ENCODE measurements at regions not wholly inside any gene's neighbourhood (a gene's known extent, or its start where the extent isn't known, plus 50 kb on each side); places are given as distances from the start of the nearest gene placed in this dataset.

DNA sequence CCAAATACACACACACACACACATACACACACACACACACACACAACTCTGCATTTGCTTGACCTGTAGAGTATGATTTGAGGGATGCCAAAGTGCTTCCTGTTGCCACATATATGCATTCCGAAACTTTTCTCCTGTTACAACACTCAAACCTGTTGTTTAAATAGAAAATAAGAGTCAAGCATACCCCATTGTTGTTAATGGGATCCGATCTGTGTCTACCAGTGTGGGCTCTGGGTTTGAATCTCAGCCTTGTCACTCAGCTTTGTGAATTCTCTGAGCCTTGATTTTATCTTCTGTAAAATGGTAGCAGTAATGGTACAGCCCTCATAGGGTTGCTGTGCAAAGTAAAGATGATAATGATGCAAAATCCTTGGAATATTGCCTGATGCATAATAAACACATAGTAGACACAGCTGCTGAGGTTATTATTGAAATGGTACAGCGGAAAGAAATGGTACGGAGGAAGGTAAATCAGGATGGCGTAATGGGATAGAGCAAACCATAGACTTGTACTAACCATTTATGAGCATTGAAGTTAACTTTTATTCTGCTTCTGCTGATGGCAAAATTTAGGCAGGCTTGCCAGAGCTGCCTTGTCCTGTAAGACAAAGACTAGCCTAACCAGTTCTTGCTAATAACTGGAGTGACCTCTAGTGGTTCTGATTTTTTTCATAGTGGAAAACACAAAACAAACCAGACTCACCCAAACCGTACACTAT lies 113.5 kb upstream of the PHACTR1 start:
- H3K9me3 ChIP-seq (ENCODE audit: control insufficient read depth, insufficient read depth, low read depth, low read length): no peaks in the 10 kb centered on the region

DNA sequence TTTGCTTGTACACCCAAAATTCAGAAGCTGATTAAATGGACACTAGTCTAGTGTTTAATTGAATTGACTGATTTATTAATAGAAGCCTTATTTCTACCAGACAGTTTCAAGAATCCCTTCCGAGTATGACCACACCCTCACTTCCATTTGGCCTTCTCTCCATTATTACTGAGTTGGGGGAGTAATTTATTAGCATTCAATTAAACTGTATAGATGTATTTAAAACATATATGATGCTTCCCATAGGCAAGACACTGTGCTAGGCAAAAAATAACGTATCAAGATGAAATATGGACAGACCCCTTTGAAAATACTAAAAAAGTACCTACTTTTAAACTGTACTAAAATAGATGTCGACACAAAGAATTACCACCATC lies 112.9 kb upstream of the PHACTR1 start:
- H3K9ac ChIP-seq (ENCODE audit: insufficient read depth, low read length): no peak overlapping the region
- H3K27ac ChIP-seq (ENCODE audit: insufficient read depth, low read length): no peak overlapping the region
- no peaks in the 10 kb centered on the region for H3K79me2 ChIP-seq (ENCODE audit: control insufficient read depth, insufficient read depth, low read length)
- no peaks in the 10 kb centered on the region for H3K36me3 ChIP-seq (ENCODE audit: control insufficient read depth, insufficient read depth, low read length)
- no peak for TF ChIP-seq EZH2 (IDR thresholded peaks at IDR 0.05; ENCODE audit: low read length, missing control alignments)
- TF ChIP-seq, protein P1, sequence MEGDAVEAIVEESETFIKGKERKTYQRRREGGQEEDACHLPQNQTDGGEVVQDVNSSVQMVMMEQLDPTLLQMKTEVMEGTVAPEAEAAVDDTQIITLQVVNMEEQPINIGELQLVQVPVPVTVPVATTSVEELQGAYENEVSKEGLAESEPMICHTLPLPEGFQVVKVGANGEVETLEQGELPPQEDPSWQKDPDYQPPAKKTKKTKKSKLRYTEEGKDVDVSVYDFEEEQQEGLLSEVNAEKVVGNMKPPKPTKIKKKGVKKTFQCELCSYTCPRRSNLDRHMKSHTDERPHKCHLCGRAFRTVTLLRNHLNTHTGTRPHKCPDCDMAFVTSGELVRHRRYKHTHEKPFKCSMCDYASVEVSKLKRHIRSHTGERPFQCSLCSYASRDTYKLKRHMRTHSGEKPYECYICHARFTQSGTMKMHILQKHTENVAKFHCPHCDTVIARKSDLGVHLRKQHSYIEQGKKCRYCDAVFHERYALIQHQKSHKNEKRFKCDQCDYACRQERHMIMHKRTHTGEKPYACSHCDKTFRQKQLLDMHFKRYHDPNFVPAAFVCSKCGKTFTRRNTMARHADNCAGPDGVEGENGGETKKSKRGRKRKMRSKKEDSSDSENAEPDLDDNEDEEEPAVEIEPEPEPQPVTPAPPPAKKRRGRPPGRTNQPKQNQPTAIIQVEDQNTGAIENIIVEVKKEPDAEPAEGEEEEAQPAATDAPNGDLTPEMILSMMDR (conservative IDR thresholded peaks at IDR 0.05 in 1 of 2, IDR thresholded peaks at IDR 0.05 in 1 of 2; ENCODE audit: low read depth in 1 of 2, low read length in 2 of 2): no peak
- no peaks in the 10 kb centered on the region for H3K27me3 ChIP-seq (ENCODE audit: control insufficient read depth, insufficient read depth, low read length)
- no peaks in the 10 kb centered on the region for H3K9me3 ChIP-seq (ENCODE audit: control insufficient read depth, insufficient read depth, low read depth, low read length)
- H3K4me3 ChIP-seq (replicated peaks in 1 of 4; ENCODE audit: control extremely low read depth in 1 of 4, insufficient read depth in 1 of 4, low read depth in 3 of 4, low read length in 4 of 4): no peak overlapping the region
- DNase-seq (ENCODE audit: low read depth in 2 of 2): no peak
- H3K4me1 ChIP-seq (ENCODE audit: control insufficient read depth, extremely low read depth, insufficient read depth, low read length): no peaks in the 10 kb centered on the region
- no peak overlapping the region for H2AFZ ChIP-seq (ENCODE audit: low read length)
- H3K4me2 ChIP-seq (ENCODE audit: extremely low read depth, insufficient read depth, low read length): no peak overlapping the region
- H4K20me1 ChIP-seq (ENCODE audit: control insufficient read depth, extremely low read depth, insufficient read depth, low read length): no peaks in the 10 kb centered on the region

More for the DNA sequence above, 113.5 kb upstream of the PHACTR1 start:
- H3K27me3 ChIP-seq (ENCODE audit: control insufficient read depth, insufficient read depth, low read length): no peaks in the 10 kb centered on the region
- no peaks in the 10 kb centered on the region for H3K79me2 ChIP-seq (ENCODE audit: control insufficient read depth, insufficient read depth, low read length)
- no peaks in the 10 kb centered on the region for H3K4me1 ChIP-seq (ENCODE audit: control insufficient read depth, extremely low read depth, insufficient read depth, low read length)
- no peaks in the 10 kb centered on the region for H3K36me3 ChIP-seq (ENCODE audit: control insufficient read depth, insufficient read depth, low read length)
- H3K4me3 ChIP-seq (replicated peaks in 1 of 4; ENCODE audit: control extremely low read depth in 1 of 4, insufficient read depth in 1 of 4, low read depth in 3 of 4, low read length in 4 of 4): no peak overlapping the region
- DNase-seq (ENCODE audit: low read depth in 2 of 2): peak; percentile 62 to 73
- no peaks in the 10 kb centered on the region for H4K20me1 ChIP-seq (ENCODE audit: control insufficient read depth, extremely low read depth, insufficient read depth, low read length)
- no peak overlapping the region for H3K27ac ChIP-seq (ENCODE audit: insufficient read depth, low read length)
- no peak overlapping the region for H3K9ac ChIP-seq (ENCODE audit: insufficient read depth, low read length)
- H3K4me2 ChIP-seq (ENCODE audit: extremely low read depth, insufficient read depth, low read length): no peak overlapping the region
- no peak for TF ChIP-seq EZH2 (IDR thresholded peaks at IDR 0.05; ENCODE audit: low read length, missing control alignments)
- TF ChIP-seq, protein P1 (conservative IDR thresholded peaks at IDR 0.05 in 1 of 2, IDR thresholded peaks at IDR 0.05 in 1 of 2; ENCODE audit: low read depth in 1 of 2, low read length in 2 of 2): peak; percentile 48 to 49
- no peak overlapping the region for H2AFZ ChIP-seq (ENCODE audit: low read length)

- Histone ChIP-seq H3K27ac (ENCODE audit: insufficient read depth, low read length) (no peak overlapping the region), H2AFZ (ENCODE audit: low read length) (no peak overlapping the region), H3K79me2 (ENCODE audit: control insufficient read depth, insufficient read depth, low read length) (no peaks in the 10 kb centered on the region), H3K27me3 (ENCODE audit: control insufficient read depth, insufficient read depth, low read length) (no peaks in the 10 kb centered on the region), H4K20me1 (ENCODE audit: control insufficient read depth, extremely low read depth, insufficient read depth, low read length) (no peaks in the 10 kb centered on the region), H3K4me1 (ENCODE audit: control insufficient read depth, extremely low read depth, insufficient read depth, low read length) (no peaks in the 10 kb centered on the region), H3K4me2 (ENCODE audit: extremely low read depth, insufficient read depth, low read length) (no peak overlapping the region), H3K9ac (ENCODE audit: insufficient read depth, low read length) (no peak overlapping the region), H3K9me3 (ENCODE audit: control insufficient read depth, insufficient read depth, low read depth, low read length) (no peaks in the 10 kb centered on the region), H3K4me3 (replicated peaks in 1 of 4; ENCODE audit: control extremely low read depth in 1 of 4, insufficient read depth in 1 of 4, low read depth in 3 of 4, low read length in 4 of 4) (no peak overlapping the region), H3K36me3 (ENCODE audit: control insufficient read depth, insufficient read depth, low read length) (no peaks in the 10 kb centered on the region)
- DNase-seq (ENCODE audit: low read depth in 2 of 2): peak; percentile 63 to 65
- TF ChIP-seq, protein P1 (conservative IDR thresholded peaks at IDR 0.05 in 1 of 2, IDR thresholded peaks at IDR 0.05 in 1 of 2; ENCODE audit: low read depth in 1 of 2, low read length in 2 of 2): peak; percentile 72 to 83
- no peak for TF ChIP-seq EZH2 (IDR thresholded peaks at IDR 0.05; ENCODE audit: low read length, missing control alignments)
Measured at GRCh38 chr6:12605888-12606345, 110.7 kb upstream of the PHACTR1 start.

Data from fibroblast of lung (primary cell).